HG03378 (cell line): ENCODE measurements at regions not wholly inside any gene's neighbourhood (a gene's known extent, or its start where the extent isn't known, plus 50 kb on each side); places are given as distances from the start of the nearest gene placed in this dataset.

Experiments used
- ATAC-seq: cut with Tn5 transposase; IDR thresholded peaks from one replicate; pipeline ENCODE4 v1.9.1; 2021; ENCODE audit warnings: mild to moderate bottlenecking, moderate library complexity; ENCODE audit not compliant: unreplicated experiment

- ATAC-seq = no peak
Observed at GRCh38 chr15:31801152-31801551, 229.2 kb upstream of the CHRNA7 start.

GRCh38 chr15:31802761-31803160, 227.6 kb upstream of the CHRNA7 start:
- no peak for ATAC-seq

GRCh38 chr15:31803388-31803884, 226.9 kb upstream of the CHRNA7 start:
- ATAC-seq = no peak

- no peak for ATAC-seq
Observed at GRCh38 chr15:31805090-31805662, 225.1 kb upstream of the CHRNA7 start.

GRCh38 chr15:31806106-31806505, 224.2 kb upstream of the CHRNA7 start:
- ATAC-seq = no peak

GRCh38 chr15:31811641-31812040, 218.7 kb upstream of the CHRNA7 start:
- no peak for ATAC-seq

GRCh38 chr15:31814082-31814481, 216.2 kb upstream of the CHRNA7 start:
- no peak for ATAC-seq

GRCh38 chr15:31815411-31816155, 214.7 kb upstream of the CHRNA7 start:
- no peak for ATAC-seq

GRCh38 chr15:31822463-31822862, 207.9 kb upstream of the CHRNA7 start:
- ATAC-seq = no peak

GRCh38 chr15:31824024-31824423, 206.3 kb upstream of the CHRNA7 start:
- ATAC-seq = no peak

GRCh38 chr15:31828594-31828993, 201.7 kb upstream of the CHRNA7 start:
- ATAC-seq = no peak

GRCh38 chr15:31830591-31830990, 199.7 kb upstream of the CHRNA7 start:
- no peak for ATAC-seq

GRCh38 chr15:31831596-31831995, 198.7 kb upstream of the CHRNA7 start:
- ATAC-seq = no peak

GRCh38 chr15:31834654-31835053, 195.7 kb upstream of the CHRNA7 start:
- no peak for ATAC-seq

GRCh38 chr15:31839388-31839787, 190.9 kb upstream of the CHRNA7 start:
- no peak for ATAC-seq

GRCh38 chr15:31840849-31841476, 189.4 kb upstream of the CHRNA7 start:
- ATAC-seq = no peak

- no peak for ATAC-seq
Observed at GRCh38 chr15:31842532-31843195, 187.7 kb upstream of the CHRNA7 start.

- ATAC-seq = no peak
Observed at GRCh38 chr15:31843426-31844055, 186.8 kb upstream of the CHRNA7 start.

- ATAC-seq = no peak
Observed at GRCh38 chr15:31845791-31846190, 184.5 kb upstream of the CHRNA7 start.

GRCh38 chr15:31847961-31848360, 182.4 kb upstream of the CHRNA7 start:
- no peak for ATAC-seq

- ATAC-seq = no peak
Observed at GRCh38 chr15:31848621-31849020, 181.7 kb upstream of the CHRNA7 start.
